Amniotic stem cell (primary cell): ENCODE measurements at regions not wholly inside any gene's neighbourhood (a gene's known extent, or its start where the extent isn't known, plus 50 kb on each side); places are given as distances from the start of the nearest gene placed in this dataset.

ENCODE experiments used
- DNase-seq: peaks from one replicate; lab custom pipeline; 2025; lab: John Stamatoyannopoulos, UW

DNA sequence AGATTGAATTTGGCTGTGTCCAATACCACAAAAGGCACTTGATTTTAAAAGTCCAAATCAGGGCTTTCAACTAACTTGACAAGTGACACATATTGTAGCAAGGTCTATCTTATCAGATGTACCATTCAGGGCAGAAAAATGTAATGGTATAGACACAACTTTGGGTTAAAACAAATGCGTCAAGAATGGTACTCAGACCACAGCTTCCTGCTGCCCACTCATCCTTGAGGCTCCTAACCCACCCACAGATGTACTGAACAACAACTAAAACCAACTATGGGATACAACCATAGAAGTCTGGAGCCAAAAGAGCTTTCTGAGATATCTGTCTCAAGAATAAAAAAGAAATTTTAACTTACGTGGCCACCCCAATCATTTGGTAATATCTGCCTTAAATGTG is 105.2 kb downstream of the RBM43 start:
- no peak for DNase-seq

DNA sequence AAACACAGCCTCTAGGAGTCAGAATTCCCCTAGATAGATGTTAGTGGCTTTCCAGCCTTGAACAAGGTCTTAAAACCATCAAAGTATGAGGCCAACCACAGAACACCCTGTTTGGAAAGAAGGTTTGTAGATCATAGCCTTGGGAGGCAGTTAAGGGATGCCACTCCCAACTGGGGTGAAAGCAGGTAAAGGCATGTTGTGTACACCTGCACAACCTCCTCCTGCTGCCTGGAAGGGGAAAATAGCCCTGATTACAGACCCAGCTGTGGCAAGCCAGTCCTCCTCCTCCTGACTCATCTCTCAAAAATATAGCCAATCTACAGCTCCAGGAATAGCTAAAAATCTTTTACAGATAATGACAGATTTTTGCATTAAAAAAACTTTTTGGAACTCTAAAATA is 108.1 kb downstream of the RBM43 start:
- DNase-seq = no peak

DNA sequence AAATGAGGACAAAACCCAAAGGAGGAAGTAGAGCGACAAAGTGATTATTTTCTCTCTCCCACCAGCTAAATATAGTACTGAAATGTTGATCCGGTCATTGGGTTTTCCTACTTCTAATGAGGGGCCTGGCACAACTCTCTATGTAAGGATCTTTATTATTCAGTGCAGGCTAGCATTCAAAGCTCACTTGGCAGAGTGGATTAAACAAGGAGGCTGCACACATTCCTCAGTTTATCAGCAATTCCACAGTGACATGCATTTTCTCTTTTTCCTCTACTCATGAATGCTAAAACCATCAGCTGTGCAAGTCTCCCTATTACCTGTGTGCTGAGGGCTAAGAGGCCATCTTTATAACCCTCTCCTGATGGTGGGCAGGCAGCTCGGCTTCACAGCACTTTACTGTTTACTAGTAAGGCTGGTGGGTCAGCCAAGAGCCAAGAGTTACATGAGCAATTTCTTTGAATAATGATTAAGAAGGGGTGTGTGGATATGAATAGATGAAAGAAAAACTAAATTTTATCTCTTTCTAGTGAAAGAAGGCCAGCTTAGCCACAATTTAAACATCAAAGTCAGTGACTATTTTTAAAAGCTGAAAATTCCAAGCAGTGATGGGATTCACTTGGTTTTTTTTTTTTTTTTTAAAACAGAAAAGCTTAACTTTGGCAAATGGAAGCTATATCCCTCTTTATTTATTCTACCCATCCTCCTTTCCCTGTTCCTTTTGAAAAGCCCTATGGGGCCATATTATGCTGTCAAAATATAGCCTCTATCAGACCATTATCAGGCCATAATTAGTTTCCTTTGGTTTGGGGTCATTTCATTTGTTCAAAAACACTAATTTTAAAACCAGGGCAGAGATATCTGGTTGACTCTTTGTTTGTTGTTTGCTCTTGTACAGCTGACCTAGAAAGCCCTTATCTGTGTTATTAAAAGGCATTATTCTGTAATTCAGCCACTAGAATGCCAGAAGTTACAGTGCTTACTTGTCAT is 111.0 kb downstream of the RBM43 start:
- no peak for DNase-seq

DNA sequence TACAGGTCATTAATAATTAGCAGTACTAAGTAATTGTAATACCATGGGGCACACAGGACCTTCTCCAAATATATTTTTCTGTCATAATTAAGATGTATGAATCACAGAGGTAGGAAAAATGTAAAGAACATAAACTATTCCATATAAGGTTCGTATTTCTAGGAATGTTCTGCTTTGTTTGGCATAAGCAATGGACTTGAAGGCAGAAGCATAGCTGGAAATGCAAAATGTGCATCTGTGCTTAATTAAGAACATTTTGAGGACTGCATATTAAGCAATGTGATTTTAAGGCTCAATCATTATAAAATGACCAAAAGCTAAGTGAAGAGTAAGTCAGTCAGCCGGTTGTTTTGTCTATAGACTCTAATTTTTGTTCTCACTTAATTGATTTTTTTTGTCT is 123.2 kb downstream of the RBM43 start:
- DNase-seq = peak; percentile 15

DNA sequence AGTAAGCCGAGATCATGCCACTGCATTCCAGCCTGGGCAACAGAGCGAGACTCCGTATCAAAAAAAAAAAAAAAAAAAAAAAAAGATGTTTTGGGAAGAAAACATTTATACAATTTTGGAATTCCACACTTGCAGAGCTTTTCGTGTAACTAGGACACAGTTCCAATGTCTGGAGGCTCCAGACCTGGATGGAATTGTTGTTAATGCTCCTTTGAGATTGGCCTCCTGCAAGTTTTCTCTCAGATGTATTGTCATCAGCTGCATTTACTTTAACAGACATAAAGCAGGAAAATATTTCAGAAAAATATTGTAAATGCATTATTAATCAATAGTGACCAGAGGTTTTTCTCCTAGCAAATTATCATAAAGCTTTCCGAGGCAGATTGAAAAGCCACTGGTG is 124.1 kb downstream of the RBM43 start:
- DNase-seq = no peak

DNA sequence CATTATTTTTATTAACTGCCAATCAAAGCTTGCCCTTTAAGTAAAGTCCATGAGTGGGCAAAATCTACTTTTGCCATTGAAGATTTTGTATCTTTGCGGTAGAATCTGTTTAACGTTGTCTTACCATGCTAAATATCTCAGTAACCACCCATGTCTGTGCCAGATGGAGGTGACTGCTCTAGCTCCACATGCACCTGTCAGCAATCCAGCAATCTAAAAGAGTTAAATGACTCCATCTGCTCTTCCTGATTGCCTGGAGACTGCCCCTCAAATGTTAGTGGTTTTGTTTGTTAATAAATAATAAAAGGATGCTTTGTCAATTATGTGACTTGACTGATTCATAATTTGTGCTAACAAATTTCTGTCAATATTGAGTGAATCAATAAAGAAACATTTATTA is 141.7 kb downstream of the RBM43 start:
- no peak for DNase-seq

DNA sequence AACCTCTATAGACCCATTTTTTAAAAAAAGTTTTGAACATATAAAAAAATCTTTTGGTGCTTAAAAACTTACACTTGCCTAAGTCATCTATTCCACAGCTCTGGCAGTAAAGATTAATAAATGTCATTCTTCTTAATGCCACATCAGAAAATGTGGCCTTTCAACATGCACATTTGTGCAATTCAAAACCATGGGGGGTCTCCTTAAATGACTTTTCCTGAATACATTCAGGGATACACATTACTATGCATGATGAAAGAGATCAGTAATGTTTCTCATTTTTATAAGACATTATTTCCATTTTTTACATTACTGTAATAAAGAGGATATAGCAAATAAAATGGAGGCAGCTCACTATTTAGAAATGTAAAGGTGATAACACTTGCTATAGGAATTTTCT is 142.3 kb downstream of the RBM43 start:
- no peak for DNase-seq

DNA sequence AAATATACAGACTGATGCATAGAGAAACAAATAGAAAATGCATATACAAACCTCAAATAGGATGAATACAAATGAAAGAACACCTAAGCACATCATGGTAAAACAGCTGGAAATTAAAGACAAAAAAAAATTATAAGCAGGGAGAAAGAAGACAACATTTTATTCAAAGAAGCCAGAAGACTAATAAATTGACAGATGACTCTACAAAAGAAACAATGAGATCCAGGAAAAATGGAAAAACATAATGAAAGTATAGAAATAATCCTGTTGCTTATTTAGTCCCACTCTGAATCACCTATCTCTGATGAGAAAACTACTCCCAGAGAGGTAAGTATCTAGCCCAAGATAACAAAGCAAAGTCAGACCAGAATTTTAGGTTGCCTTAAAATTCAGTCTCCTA is 143.4 kb downstream of the RBM43 start:
- no peak for DNase-seq

DNA sequence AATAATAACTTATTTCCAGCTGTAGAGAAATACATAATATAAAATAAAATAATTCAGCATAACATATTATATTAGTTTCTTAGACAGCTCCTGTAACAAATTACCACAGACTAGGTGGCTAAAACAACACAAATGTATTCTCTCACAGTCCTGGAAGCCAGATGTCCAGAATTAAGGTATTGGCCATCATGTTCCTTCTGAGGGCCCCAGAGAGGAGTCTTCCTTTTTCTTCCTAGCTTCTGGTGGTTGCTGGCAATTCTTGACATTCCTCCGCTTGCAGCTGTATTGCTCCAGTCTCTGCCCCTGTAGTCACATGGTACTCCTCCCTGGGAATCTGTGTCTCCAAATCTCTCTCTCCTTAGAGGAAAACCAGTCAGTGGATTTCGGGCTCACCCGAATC is 146.8 kb downstream of the RBM43 start:
- DNase-seq = no peak

DNA sequence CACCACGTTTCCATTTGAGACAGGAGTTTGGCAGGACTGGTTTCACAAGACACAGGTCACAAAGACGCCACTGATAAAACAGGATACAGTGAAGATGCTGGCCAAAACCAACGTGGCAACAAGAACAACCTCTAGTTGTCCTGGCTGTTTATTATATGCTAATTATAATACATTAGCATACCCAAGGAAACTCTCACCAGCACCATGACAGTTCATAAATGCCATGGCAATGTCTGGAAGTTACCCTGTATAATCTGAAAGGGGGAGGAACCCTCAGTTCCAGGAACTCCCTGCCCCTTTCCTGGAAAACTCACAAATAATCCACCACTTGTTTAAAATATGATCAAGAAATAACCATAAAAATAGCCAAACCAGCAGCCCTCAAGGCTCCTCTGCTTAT is 148.3 kb downstream of the RBM43 start:
- no peak for DNase-seq

DNA sequence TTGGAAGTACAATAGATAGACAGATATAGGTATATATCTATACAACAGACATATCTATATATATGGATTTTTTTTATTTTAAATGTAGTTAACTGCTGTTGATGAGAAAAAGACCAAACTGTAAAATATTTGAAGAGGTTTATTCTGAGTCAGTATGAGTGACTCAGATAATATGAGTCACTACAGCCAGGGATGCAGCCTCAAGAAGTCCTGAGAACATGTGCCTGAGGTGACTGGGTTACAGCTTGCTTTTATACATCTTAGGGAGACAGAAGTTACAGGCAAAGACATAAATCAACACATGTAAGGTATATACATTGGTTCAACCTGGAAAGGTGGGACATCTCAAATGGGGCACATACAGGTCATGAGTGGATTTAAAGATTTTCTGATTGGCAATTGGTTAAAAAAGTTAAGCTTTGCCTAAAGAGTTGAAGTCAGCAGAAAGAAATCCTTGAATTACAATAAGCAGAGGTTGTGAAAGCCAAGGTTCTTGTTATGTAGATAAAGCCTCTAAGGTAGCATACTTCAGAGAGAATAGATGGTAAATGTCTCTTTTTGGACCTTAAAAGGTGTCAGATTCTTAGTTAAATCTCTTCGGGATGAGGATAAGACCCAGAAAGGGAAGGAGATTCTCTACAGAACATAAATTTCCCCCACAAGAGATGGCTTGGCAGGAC is 149.9 kb downstream of the RBM43 start:
- DNase-seq = peak; percentile 61

DNA sequence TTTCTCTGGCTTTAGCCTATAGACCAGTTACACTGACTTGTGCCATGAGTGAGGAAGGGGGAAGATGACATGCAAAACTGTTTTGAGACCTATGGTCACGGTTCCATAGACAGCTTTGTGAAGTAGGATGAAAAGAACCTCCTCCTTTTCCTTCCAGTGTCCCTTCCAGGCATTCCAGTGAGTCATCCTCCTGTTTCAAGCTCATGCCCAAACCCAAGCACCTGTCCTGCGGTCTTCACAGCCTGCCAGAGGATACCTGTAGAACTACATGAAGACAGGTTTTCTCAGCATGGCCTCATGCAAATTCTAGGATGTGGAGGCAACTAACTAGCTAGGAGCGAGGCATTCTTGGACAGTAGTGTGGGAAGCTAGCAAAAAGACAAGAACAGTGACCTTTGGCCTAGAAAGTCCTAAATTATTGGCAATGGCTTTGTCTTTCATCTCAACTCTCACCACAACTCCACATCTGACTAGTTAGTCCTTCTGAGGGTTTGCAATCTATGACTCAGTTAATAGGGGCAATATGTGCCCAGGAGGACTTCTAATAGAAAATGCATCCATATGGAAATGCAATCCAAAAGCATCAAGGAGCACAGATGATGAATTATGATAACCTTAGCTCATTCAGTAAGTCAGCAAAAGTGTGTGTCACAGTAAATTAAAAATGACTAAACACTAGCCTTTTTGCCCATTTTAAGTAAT is 154.7 kb downstream of the RBM43 start:
- DNase-seq = no peak

DNA sequence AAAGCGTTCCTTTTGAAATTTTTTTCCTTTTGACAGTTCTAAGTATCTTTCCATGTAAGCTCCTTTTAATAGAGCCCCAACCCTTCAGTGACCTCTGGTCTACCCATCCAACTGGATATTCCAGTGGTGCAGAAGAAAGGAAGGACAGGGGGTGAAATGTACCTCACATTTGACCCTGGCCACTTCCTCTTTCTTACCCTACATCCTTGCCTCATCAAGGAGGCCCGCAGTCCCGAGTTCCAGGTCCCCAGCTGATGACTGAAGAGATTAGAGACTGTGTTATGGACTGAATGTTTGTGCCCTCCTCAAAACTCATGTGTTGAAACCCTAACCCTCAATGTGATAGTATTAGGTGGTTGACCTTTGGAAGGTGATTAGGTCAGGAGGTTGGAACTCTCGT is 158.1 kb downstream of the RBM43 start:
- DNase-seq = no peak

DNA sequence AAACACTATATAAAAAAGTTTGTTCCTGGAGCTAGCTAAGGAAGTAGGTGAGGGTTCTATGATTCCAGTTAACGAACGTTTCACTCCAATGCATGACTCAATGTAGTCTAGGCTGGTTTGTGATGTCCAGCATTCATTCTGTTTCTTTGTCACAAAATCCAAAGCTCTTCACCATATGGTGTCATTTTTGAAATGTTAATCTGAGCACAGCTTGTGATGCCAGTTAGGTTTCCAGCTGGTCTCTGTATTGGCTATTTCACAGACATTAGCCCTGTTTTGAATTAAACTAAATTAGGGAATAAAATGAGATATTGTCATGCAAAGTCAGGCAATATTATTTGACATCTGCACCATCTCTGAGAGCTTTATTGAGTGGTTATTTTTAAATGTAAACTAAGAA is 159.4 kb downstream of the RBM43 start:
- no peak for DNase-seq

DNA sequence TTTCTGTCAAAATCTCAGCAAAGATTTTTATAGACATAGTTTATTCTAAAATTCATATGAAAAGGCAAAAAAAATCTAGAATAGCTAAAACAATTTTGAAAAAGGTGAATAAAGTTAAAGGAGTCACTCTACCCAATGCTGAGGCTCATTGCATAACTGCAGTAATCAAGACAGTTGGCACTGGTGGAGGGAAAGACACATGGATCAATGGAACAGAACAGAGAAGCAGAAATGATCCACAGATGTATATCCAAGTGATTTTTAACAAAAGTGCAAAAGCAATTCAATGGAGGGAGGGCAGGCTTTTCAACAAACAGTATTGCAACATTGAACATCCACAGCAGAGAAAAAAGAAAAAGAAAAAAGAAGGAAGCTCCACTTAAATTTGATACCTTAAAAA is 162.8 kb downstream of the RBM43 start:
- no peak for DNase-seq

DNA sequence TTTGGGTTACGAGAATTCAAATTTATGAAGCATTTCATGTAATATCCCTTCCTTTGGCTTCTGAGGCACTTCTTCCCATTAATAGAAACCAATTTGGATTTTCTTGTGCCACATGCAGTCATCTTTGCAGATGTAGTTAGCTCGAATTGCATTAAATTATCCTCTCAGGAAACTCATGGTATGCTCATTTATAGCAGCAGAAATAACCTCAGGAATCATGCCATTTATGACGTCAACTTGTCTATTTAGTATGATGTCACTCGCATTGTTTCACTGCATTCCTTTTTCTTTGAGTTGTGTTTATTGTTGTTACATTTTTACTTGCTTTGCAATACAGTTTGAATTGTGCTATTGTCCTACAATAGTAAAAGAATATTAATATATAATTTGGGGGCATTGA is 163.8 kb downstream of the RBM43 start:
- DNase-seq = no peak

DNA sequence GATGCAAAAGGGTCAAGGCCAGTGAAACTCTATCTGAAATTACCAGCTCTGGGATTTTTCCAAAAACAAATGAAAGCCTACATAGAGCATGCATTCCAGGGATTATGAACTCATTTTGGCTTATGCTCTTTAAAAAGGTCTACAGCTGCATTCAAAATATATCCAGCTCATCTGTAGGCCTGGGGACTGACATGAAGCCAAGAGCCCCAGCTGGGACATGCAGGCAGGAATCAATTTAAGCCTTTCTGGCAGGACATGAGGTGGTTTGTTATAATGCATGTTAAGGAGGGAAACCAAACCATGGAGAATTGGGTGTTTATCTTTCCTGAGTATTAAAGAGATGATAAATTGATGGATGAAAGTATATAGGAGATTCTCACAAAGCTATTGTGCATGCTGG is 164.5 kb downstream of the RBM43 start:
- DNase-seq = no peak

DNA sequence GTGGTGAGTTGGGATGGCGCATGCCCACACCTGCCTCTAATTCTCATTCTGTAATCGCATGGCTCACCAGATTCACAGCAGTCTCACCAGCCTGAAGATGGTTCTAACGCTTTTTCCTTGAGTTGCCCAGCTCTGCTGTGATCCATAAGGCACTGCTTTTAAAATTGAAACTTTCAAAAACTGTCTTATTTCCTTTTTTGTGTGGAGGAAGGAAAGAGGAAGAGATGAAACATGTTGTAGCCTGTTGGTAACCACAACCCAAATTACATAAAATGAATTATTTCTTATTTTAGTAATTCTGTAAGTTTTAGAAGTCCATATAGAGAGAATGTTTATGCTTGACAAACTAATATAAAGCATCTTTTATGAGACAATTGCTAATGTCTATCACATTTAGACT is 165.4 kb downstream of the RBM43 start:
- no peak for DNase-seq

DNA sequence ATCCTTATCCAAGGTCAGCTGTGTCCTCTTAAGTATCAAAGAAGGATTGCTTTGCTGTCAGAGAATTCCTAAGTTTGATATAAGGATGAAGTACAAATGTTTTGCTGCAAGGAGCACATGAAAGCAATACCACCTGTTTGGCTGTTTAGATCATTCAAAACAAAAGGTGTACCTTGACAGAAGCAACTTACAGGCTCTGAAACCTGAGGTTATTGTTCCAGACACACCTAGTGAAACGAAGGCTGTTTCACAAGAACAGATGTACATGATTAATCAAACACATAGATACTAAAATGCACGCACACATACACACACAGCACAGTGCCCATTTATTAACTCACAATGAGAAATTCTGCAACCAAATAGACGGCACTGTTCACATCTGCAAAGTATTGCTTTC is 166.2 kb downstream of the RBM43 start:
- no peak for DNase-seq

DNA sequence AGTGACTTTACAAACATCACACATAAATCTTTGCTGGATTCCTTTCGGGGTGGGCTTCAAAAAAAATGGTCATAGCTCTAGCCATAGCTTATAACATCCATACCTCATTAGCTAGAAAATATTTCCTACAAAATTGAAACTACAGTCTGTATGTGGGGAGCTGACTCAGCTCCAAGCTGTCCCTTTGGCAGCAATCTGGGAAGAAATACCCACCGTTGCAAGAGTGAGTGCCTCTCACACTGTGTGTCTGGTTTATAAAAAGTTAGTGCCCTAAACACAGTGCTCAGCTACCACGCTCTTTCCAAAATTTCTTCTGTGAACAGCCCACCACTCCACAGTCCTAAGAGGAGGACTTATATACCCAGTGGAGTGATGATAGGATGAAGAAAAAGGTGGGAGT is 170.1 kb downstream of the RBM43 start:
- DNase-seq = no peak

DNA sequence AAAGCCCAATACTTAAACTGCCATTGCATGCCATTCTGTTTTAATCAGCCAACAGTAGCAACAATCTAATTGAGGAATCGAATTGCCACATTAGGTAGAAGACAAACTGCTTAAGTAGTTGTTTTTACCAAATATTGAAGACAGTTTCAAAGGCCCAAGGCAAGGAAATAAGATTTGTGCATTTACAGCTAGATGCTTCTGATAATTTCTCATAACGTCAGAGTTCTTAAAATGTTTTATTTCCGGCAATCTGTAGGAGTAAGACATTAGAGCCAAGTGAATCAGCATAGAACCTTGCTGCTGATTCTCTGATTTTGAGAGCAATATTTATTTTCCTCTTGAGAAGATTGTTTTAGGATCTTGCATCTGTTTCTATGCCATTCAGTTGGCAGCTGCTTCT is 174.3 kb downstream of the RBM43 start:
- no peak for DNase-seq

DNA sequence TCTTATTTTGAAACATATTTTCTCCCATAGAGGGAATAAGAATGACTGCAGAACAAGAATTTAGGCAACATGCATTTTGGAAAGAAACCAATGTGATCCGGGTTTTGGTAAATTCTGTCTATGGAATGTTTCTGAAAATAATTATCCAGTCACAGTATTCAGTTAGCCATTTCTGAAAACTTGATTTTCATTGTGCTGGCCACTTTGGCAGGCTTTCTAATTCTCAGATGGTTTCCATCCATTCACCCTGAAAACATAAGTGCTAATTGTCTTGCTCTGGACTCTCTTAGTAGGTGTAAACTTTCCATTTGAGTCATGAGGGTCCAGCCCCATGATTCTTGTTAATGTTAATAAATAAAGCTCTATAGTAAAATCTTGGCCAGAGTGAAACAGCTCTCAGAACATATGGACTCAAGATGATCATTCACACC is 176.5 kb downstream of the RBM43 start:
- DNase-seq = no peak
